ENCODE measurements at regions not wholly inside any gene's neighbourhood (a gene's known extent, or its start where the extent isn't known, plus 50 kb on each side); places are given as distances from the start of the nearest gene placed in this dataset.

DNA sequence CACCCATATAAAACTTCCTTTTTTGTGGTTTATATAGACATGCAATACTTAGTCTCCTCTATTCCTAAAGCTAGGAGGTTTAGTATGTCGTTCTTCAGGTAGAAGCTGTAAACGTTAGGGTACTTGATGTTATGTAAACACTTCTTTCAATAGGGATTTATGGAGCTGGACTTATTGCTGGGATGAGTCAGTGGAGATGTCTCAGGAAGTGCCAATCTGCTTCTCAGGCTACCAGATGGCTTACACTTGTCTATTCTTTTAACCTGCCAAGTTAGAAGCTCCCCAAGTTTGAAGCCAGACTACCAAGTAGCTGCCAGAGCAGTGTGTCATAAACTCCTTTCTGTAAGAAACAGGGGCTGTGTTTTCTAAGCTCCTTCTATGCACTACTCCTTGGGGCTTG lies 756.5 kb upstream of the LRRTM1 start:
- Histone ChIP-seq H3K4me1 (no peaks in the 10 kb centered on the region), H3K36me3 (no peaks in the 10 kb centered on the region), H3K9me3 (peaks cover 0 to 5% (median 0%) of the 10 kb centered on the region in 4 donors), H3K4me3 (no peak overlapping the region), H3K27me3 (no peaks in the 10 kb centered on the region), H3K27ac (no peak overlapping the region)
- DNase-seq (no peak), ATAC-seq (ENCODE audit: low FRiP score in 2 of 2) (no peak)
- WGBS, 2 donors, result 28 to 33% methylated on average over 2 of the region's 2 CpGs
- TF ChIP-seq, protein P1, sequence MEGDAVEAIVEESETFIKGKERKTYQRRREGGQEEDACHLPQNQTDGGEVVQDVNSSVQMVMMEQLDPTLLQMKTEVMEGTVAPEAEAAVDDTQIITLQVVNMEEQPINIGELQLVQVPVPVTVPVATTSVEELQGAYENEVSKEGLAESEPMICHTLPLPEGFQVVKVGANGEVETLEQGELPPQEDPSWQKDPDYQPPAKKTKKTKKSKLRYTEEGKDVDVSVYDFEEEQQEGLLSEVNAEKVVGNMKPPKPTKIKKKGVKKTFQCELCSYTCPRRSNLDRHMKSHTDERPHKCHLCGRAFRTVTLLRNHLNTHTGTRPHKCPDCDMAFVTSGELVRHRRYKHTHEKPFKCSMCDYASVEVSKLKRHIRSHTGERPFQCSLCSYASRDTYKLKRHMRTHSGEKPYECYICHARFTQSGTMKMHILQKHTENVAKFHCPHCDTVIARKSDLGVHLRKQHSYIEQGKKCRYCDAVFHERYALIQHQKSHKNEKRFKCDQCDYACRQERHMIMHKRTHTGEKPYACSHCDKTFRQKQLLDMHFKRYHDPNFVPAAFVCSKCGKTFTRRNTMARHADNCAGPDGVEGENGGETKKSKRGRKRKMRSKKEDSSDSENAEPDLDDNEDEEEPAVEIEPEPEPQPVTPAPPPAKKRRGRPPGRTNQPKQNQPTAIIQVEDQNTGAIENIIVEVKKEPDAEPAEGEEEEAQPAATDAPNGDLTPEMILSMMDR (IDR thresholded peaks at IDR 0.05), result no peak

DNA sequence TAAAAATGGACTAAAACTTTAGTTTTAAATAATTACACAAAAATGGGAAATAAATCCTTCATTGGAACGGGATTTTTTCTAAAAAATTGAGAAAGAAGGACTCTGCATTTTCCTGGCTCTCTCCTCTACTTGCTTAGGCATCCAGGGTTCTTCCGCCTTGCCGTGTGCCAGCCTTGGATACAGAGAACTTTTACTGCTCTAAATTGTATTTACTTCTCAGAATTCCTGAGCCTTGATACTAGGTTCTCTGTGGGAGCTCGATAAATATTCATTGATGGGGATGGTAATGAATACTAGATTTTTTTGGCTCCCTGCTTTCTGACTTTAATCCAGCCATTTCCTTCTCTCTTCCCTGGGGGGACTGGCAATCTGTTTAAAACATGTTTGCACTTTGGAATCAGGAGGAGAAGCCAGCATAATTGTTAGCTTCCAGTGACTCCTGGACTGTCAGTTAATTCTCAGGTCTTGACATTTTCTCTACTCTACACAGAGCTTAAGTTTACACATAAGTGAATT lies 746.1 kb upstream of the LRRTM1 start:
- TF ChIP-seq, protein P1 (IDR thresholded peaks at IDR 0.05), result no peak
- TF ChIP-seq POLR2A (IDR thresholded peaks at IDR 0.05) (no peak), POLR2AphosphoS5 (IDR thresholded peaks at IDR 0.05) (no peak), EP300 (IDR thresholded peaks at IDR 0.05) (no peak)
- H3K27ac ChIP-seq, result no peak overlapping the region

DNA sequence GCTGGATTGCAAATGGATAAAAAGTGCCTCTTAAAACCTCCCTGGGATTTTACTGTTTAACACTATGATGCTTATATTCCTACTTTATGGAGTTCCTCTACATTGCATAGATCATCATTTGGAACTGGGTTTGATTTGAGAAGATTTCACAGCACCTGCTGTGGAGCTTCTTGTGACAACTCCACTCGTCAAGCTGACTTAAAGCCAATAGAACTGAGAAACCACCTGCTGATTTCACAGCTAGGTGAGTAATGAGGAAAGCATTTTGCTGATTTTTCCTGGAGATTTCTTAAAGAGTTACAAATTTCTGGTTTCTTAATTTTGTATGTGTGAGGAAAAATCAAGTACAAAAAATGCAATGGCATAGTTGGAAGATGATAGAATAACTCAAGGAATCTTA lies 739.1 kb upstream of the LRRTM1 start:
- TF ChIP-seq EP300 (IDR thresholded peaks at IDR 0.05), result no peak
- TF ChIP-seq, protein P1 (IDR thresholded peaks at IDR 0.05), result no peak
- TF ChIP-seq POLR2A (IDR thresholded peaks at IDR 0.05), result no peak
- no peak for TF ChIP-seq POLR2AphosphoS5 (IDR thresholded peaks at IDR 0.05)
- no peak overlapping the region for H3K4me3 ChIP-seq

More for the DNA sequence above, 746.1 kb upstream of the LRRTM1 start:
- H3K27me3 ChIP-seq, result no peaks in the 10 kb centered on the region
- H3K4me3 ChIP-seq, result no peak overlapping the region
- 54 to 64% methylated on average over 4 of the region's 4 CpGs for WGBS, 2 donors
- DNase-seq, result no peak
- no peak for ATAC-seq (ENCODE audit: low FRiP score in 2 of 2)
- no peaks in the 10 kb centered on the region for H3K36me3 ChIP-seq
- no peaks in the 10 kb centered on the region for H3K4me1 ChIP-seq
- H3K9me3 ChIP-seq, result no peaks in the 10 kb centered on the region

DNA sequence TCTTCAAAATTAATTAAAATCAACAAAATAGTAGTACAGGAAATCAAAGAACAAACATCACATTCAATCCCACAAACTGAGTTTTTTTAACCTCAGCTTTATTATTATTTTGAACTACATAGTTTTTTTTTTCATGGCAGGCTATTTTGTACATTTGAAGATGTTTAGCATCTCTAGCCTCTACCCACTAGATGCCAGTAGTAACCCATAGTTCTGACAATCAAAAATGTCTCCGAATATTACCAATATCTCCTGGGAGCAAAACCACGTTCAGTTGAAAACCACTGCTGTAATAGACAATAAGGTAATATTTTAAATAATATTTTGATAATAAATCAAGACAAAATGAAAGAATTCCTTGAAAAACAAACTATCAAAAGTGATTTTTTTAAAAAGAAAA lies 702.6 kb upstream of the LRRTM1 start:
- ATAC-seq (ENCODE audit: low FRiP score in 2 of 2) (no peak), DNase-seq (no peak)
- H3K4me3 ChIP-seq, result no peak overlapping the region
- H3K27me3 ChIP-seq, result no peaks in the 10 kb centered on the region
- TF ChIP-seq EP300 (IDR thresholded peaks at IDR 0.05) (no peak), POLR2A (IDR thresholded peaks at IDR 0.05) (no peak), POLR2AphosphoS5 (IDR thresholded peaks at IDR 0.05) (no peak)
- TF ChIP-seq, protein P1 (IDR thresholded peaks at IDR 0.05), result no peak
- no peaks in the 10 kb centered on the region for H3K36me3 ChIP-seq
- no peak overlapping the region for H3K27ac ChIP-seq
- H3K4me1 ChIP-seq, result no peaks in the 10 kb centered on the region
- H3K9me3 ChIP-seq, result peaks cover 0 to 14% (median 6%) of the 10 kb centered on the region in 4 donors
- 76 to 78% methylated on average over 2 of the region's 2 CpGs for WGBS, 2 donors

More for the DNA sequence above, 739.1 kb upstream of the LRRTM1 start:
- no peak for DNase-seq
- Histone ChIP-seq H3K36me3 (no peaks in the 10 kb centered on the region), H3K27me3 (no peaks in the 10 kb centered on the region), H3K4me1 (no peaks in the 10 kb centered on the region), H3K9me3 (no peaks in the 10 kb centered on the region), H3K27ac (no peak overlapping the region)
- no peak for ATAC-seq (ENCODE audit: low FRiP score in 2 of 2)
- WGBS, 2 donors, result 45 to 48% methylated on average over 1 of the region's 1 CpG

DNA sequence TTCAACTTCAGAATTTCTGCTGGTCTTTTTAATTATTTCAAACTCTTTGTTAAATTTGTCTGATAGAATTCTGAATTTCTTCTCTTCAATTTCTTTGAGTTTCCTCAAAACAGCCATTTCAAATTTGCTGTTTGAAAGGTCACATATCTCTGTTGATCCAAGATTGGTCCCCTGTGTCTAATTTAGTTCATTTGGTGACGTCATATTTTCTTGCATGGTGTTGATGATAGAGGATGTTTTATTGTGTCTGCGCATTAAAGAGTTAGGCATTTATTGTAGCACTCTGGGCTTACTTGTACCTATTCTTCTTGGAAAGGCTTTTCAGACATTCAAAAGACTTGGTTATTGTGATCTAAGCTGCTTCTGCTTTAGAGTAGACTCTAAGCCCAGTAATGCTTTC lies 698.4 kb upstream of the LRRTM1 start:
- TF ChIP-seq POLR2A (IDR thresholded peaks at IDR 0.05) (no peak), POLR2AphosphoS5 (IDR thresholded peaks at IDR 0.05) (no peak), EP300 (IDR thresholded peaks at IDR 0.05) (no peak)
- TF ChIP-seq, protein P1 (IDR thresholded peaks at IDR 0.05), result no peak
- DNase-seq (no peak), ATAC-seq (ENCODE audit: low FRiP score in 2 of 2) (no peak)
- no peaks in the 10 kb centered on the region for H3K4me1 ChIP-seq
- H3K27ac ChIP-seq, result no peak overlapping the region
- no peak overlapping the region for H3K4me3 ChIP-seq
- WGBS, 2 donors, result 81 to 90% methylated on average over 2 of the region's 2 CpGs
- H3K36me3 ChIP-seq, result no peaks in the 10 kb centered on the region
- peaks cover 0 to 14% (median 7%) of the 10 kb centered on the region in 4 donors for H3K9me3 ChIP-seq
- H3K27me3 ChIP-seq, result no peaks in the 10 kb centered on the region

Data from upper lobe of left lung (tissue), 6 donors.